DMS 273 (cell line): ENCODE measurements at regions not wholly inside any gene's neighbourhood (a gene's known extent, or its start where the extent isn't known, plus 50 kb on each side); places are given as distances from the start of the nearest gene placed in this dataset.
A peak's percentile ranks its signal among the peaks of the same experiment; 100 is the strongest.
"Not testable (repeated sequence)": the region's sequence is repeated elsewhere in the genome, so short reads cannot be mapped to it uniquely, and the experiment has no call there.

ENCODE experiments used
- DNase-seq: peaks from one replicate; lab custom pipeline; 2025; ENCODE audit not compliant: unreplicated experiment; lab: John Stamatoyannopoulos, UW

DNA sequence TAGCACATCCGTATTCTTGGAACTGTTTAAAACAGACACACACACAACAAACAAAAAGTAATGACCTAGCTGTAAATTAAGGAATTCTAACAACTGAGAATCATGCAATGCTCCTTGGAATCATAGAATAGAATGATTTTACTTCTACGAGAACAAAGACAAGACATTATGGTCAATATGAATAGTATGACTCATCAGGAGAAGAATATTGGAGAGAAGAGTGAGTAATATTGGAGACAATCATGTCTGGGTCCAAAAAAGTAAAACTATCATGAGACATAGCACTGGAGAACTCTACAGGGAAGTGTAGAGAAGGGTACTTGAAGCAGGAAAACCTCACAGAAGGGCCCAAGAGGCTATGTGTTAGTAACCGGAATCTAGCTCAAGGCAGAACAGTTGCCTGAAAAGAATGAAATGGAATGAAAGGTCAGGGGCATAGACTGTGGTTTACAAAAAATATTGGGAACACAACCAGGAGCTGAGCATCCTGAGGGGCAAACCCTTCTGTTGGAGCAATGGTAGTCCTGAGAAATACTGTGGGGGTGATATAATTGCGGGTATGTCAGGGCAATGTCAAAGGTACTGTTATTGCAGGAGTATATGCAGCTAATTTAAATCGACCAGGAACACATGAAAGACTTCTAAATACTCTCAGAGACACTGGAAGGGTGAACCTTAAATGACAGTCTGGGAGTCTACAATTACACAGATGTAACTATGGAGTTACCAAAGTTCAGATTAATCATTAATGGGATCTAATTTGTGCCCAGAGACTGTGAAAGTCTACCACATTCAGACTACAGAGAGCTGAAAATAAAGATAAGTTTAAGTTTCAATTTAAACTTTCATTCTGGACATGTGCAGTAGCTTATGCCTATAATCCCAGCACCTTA lies 201.2 kb downstream of the BCHE start:
- no peak for DNase-seq

DNA sequence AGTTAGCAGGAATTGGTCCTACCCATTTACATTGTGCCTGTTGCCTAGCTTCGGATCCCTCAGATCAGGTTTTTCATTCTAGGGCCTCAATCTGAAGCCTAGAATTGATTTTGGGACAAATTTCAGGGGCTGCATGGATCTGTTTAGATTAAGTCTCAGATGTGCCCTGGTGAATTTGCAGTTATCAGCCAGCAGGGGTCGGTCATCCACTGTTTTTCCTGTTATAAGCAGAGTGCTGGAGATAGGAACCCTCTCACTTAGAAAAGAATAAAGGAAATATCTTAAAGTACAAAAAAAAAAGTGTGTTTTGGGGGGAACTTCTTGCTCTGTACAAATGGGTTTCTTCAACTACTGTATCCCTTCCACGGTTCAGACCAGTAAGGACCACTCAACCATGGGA lies 212.5 kb downstream of the BCHE start:
- peak; percentile 30 for DNase-seq

DNA sequence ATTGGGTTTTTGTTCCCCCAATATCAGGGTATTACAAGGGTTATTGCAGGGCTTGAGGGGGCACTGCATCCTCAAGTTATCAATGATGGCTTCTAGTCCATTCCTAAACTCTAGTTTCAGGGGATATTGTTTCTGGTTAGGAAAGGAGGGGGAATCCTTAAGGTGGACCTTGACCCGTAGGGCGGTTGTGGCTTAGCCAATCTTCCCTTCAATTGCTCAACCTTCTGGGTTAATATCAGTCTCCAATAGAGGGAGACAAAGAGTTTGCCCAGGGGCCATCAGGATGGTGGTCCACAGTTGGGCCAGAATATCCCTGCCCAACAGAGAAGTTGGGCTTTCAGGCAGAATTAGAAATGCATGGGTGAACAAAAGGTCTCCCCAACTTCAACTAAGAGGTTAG lies 214.9 kb downstream of the BCHE start:
- no peak for DNase-seq

DNA sequence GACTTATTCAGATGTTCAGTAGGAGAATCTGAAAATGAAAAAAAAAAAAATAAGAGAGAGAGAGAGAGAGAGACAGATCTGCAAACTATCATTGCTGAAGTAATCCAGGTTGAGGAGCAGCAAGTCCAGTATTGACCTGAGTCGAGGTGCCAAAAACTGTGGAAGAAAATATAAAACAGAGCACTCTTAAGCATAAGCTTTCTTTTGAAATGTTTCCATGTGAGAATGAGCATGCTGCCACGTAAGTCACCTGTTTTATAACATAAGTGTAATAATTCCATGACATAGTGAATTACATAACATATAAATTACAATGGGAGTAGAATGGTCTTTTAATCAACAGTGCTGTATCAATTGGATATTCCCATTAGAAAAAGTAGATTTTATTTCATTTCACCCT lies 218.2 kb downstream of the BCHE start:
- no peak for DNase-seq

DNA sequence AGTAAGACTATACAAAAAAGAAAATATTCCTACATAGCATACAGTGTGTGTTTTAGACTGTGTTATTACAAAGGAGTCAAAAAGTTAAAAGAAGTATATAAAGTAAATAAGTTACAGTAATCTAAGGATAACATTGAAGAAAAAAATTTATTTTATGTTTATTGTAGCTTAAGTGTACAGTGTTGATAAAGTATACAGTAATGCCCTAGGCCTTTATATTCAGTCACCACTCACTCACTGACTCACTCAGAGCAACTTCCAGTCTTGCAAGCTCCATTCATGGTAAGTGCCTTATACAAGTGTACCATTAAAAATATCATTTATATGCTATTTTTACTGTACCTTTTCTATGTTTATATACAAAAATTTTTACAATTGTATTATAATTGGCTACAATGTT lies 220.1 kb downstream of the BCHE start:
- no peak for DNase-seq

DNA sequence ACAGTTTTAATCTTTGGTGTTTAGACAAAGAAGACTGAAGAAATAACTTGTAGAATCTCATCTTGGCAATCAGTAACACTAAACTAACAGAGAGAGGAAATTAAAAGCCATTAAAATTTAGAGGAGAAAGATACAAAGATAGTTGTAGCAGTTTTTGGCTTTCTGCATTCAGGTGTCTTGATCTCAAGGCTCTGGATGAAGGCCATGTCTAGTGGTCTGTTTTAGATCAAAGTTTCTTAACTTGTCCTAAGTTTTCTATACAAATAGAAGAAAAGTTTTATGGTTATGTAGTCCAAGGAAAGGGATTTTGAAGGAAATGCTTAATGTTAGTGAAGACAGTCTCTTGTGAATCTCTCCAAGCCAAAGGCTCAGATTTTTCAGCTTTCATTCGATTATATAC lies 222.9 kb downstream of the BCHE start:
- DNase-seq: no peak

DNA sequence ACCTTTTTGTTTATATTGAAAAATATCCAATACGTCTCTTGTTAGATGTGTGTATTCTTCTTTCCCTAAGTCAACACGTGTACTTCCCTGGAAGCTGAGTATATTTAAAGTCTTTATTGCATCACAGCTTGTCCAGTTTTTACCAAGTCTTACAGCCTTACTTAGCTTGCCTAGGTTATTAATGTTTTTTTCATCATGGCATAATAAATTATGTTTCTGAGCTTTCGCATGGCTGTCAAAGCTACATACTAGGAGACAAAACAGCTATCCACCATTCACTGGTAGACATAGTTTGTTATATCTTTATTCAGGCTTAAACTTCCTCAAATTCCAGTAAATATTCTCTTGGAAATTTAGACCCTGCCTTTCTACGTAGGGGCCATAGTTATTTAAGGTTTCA lies 224.2 kb downstream of the BCHE start:
- no peak for DNase-seq

DNA sequence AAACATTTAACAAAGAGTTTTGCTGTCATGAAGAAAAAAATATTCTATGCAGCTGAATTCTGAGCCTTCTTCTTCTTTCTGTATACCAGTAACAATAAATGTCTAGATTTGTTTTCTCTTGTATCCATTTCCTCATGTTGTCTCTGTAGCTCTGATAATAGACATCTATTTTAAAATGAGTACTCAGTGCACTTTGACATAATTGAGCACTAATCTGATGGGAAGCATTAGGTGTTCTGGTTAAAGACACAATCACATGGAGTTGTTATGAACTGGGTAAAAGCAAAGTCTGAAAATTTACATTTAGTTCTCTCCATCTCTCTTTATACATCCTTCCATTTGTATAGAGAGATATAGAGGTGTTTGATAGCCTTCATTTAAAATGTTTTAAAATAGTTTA lies 230.0 kb downstream of the BCHE start:
- DNase-seq: no peak

DNA sequence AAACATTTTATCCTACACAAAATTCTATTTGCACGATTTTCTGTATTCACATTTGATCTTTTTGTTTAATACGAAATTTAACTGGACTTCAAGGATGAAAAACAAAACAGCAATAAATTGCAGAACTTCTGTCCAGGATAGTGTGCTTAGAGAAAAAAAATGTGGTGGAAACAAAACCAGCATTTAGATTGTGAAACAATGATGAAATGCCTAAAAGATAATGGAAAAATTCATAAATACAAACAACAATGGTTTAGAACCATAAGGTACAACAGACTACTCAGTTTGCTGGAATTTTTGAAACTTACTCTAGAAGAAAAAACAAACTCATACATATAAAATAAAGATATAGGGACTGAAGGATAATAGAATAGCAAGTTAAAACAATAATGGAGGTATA lies 234.0 kb downstream of the BCHE start:
- DNase-seq: no peak

DNA sequence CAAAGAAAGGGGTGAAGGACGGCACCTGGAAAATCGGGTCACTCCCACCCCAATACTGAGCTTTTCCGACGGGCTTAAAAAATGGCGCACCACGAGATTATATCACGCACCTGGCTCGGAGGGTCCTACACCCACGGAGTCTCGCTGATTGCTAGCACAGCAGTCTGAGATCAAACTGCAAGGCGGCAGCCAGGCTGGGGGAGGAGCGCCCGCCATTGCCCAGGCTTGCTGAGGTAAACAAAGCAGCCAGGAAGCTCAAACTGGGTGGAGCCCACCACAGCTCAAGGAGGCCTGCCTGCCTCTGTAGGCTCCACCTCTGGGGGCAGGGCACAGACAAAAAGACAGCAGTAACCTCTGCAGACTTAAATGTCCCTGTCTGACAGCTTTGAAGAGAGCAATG lies 264.7 kb downstream of the BCHE start:
- DNase-seq: not testable (repeated sequence)

DNA sequence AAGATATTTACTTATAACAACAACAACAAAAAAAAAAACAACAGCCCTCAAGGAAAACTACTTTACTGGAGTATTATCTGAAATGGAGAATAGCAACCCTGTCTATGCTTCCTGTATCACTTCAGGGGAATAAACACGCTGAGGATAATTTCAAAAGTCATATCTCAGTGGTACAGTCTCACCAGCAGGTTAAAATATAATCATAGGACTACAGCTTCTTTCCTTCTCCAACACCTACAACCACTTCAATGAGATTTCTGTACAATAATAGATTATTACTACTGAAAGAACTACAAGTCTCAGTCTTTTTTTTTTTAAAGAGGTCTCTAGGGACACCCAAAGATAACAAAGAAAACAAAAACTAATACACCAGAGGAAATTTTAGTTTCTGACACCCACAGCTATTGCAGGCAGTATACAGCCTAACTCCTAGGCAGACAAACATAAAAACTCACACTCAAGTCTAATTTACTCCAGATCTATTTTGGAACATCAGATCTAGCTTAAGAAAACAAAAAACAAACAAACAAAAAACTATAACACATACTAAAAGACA lies 268.2 kb downstream of the BCHE start:
- no peak for DNase-seq

DNA sequence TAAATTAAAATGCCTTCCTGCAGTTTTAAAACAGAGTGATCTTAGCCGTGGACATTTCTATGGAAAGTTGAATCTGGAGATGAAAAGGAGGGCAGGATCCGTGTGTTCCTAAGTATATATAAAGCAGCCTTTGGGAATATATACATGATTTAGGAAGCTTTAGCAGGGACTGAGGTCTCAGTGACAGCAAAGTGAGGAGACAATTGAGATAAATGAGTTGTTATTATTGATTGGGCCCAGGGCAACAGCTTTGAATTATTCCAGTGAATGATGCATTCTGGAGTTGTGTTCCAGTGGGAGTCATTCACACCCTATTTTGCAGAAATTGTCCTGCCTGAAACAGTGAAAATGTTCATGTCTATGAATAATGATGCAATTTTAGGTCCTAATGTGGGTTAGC lies 281.4 kb downstream of the BCHE start:
- no peak for DNase-seq

DNA sequence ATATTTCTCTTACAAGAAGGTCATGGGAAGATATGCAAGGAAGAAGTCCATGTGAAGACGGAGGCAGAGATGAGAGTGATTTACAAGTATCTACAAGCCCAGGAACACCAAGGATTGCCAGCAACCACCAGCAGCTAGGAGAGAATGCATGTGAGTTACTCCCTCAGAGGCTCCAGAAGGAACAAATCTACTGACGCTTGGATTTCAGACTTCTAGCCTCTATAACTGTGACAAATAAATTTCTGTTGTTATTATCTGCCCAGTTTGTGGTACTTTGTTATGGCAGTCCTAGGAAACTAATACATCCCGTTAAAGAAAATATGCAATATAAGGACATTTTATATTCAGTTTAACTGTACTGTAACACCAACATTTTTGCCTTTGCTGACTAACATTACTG lies 283.9 kb downstream of the BCHE start:
- no peak for DNase-seq

DNA sequence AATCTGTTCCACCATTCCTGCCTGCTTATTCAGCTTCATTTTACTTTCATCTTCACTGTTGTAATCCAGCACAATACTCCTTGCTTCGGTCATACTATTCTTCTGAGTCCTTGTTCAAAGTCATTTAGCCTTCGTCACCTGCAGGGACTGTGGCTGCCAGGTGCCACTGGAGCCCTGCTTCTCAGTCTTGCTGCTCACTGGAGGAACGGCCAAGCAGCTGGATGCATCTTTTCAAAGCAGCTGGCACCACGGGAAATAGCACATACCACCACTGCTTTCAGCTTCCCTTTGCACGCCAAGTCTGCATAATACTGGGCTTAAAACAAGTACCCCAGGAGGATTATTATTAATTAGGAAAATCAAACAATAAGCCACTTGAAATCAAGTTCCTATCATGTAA lies 287.6 kb downstream of the BCHE start:
- DNase-seq: no peak

DNA sequence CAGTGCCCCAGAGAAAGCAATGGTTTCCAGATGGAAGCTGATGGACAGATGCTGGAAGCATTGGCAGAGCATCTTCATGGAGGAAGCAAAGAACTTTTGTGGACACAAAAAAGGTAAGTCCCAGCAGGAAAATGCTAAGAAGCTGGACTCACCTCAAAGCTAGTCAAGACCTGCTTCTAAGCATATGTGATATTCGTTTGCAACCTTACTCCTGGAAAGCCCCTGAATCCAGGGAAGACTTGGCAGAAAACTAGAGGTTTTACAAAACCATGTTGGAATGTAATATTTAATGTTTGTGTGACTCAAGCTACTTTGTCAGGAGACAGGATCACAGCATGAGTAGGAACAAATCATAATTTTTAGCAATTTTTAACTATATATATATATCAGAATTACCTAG lies 288.2 kb downstream of the BCHE start:
- DNase-seq: no peak

DNA sequence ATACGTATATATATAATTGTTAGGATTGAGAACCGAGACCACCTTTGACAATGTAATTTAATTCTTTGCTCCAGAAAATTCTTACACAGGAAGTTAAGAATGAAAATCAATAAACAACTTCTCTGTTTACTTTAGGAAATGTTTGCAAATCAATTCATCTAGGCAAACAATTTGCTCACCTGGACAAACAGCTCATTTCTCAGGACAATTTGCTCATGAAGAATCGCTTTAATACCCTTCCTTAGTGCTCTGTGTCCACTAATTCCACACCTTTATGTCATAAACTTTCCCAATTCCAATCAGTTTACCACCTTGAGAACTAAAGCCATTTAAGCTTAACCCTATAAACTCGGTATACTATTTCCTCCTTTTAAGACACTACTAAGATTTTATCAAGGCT lies 292.2 kb downstream of the BCHE start:
- DNase-seq: no peak

DNA sequence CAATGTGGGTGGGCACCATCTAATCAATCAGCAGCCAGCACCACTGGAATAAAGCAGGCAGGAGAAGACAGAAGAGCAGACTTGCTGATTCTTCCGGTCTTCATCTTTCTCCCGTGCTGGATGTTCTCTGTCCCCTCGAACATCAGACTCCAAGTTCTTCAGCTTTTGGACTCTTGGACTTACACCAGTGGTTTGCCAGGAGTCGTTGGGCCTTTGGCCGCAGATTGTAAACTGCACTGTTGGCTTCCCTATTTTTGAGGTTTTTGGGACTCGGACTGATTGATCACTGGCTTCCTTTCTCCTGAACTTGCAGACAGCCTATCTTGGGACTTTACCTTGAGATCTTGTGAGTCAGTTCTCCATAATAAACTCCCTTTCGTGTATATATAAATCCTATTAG lies 292.8 kb downstream of the BCHE start:
- DNase-seq: no peak

DNA sequence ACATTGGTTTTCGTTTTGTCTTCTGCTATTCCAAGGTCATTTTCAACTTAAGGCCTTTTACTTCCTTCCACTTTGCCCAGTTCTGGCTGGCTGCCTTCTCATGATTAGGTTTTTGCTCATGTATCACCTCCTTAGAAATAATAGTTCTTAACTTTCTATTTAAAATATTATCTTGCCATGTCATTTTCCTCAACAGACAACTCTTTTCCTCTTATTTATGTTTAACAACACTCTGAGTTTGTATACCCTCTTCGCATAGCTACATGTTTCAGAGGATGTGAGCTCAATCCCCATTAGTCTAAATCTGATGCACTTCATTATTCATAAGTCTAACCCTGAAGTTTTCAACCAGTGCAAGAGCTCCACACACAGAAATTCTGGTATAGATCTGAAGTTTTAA lies 299.1 kb downstream of the BCHE start:
- no peak for DNase-seq

DNA sequence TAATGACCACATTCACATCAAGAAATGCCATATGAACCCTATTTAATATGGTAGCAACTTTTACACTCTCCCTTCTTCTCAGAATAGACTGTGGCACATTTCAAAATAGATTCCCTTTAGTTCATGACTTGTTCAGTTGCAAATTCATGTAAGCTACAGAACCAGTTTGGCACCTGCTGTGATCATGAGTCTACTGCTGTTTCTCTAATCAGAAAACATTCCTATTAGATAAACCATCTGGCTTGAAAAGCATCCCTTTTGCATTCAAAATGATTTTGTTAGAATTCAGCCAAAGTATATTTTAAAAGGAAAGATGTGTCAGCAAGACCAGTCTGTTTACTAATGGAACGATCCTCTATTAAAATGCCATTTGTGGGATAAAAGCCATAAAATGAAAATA lies 304.4 kb downstream of the BCHE start:
- DNase-seq: no peak

DNA sequence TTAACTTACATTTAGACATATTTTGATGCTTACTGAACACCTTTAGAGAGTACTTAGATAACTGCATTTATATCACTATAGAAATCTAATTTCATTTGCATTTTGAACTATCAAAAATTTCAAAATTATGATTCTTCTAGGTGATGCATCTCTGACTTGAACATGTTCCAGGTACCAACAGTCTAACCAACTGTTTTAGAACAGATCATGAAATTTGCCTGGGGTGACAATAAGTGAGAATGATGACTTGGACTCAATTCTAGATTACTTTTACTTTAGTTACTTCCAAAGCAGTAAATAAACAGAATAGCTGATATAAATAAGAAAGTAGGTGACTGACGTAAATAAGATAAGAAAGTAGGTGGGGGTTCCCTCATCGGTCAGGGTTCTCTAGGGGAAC lies 307.8 kb downstream of the BCHE start:
- DNase-seq: no peak

DNA sequence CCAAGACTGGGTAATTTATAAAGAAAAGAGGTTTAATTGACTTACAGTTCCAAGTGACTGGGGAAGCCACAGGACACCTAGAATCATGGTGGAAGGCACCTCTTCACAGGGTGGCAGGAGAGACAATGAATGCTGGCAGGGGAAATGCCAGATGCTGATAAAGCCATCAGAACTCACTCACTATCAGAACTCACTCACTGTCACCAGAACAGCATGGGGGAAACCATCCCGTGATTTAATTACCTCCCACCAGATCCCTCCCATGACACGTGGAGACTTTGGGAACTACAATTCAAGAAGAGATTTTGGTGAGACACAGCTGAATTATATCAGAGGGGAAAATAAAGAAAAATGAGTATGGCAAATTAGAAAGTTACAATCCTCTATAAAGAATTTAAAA lies 310.9 kb downstream of the BCHE start:
- no peak for DNase-seq

DNA sequence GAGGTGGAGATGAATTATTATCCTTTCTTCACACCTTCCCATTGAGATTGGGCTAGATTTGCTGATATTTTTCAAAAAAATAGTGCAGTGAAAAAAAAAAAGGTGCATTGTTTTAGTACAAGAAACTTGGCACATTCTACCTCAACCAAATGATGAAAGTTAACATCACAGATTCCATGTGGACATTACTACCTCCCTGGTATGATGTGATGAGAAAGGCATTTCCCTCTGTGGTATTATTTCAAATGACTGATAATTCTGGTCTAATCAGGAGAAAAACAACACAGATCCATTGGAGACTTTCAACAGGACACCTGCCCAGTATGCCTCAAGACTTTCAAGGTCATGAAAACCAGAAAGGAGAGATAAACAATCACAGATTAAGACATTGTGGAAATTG lies 313.4 kb downstream of the BCHE start:
- no peak for DNase-seq

DNA sequence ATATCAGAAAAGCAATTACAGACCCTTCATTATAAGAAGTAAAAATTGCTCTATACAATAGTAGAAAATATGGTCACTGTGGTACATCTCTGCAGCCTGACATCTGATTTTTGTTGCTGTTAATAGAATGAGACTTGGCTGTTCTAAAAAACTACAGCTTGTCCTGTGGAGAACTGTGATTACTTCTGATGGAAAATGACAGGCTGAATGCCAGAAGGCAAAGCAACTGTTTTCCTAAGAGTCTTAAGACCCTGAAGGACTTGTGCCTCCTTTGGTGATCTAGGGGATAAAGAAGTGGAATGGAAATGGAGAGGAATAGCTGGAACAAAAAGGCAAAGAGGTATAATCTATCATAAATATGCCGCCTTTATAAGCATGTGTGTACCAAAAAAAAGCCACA lies 314.8 kb downstream of the BCHE start:
- no peak for DNase-seq
